Stimulated activated naive CD8-positive, alpha-beta T cell treated with anti-CD3 and anti-CD28 coated beads, Interleukin-15, amount 100 ng/mL, for 72 hours (primary cell): ENCODE measurements at regions not wholly inside any gene's neighbourhood (a gene's known extent, or its start where the extent isn't known, plus 50 kb on each side); places are given as distances from the start of the nearest gene placed in this dataset.
"Not testable (repeated sequence)": the region's sequence is repeated elsewhere in the genome, so short reads cannot be mapped to it uniquely, and the experiment has no call there.

ENCODE experiments used
- ATAC-seq: fragments of 150-1000 bp; cut with Tn5 transposase; 2 replicates; pipeline ENCODE4 v1.10.0; 2021; ENCODE audit warnings: mild to moderate bottlenecking, moderate library complexity
- DNase-seq, 2 donors: peaks; one replicate each; pipeline ENCODE4 v3.0.0; 2021 to 2022
- H3K27ac Mint-ChIP-seq, 2 donors: one replicate each; pipeline ENCODE4 v1.8.0; 2022; ENCODE audit warnings: mild to moderate bottlenecking in 2 of 2, mixed read lengths in 2 of 2, moderate library complexity in 2 of 2
- H3K27me3 Mint-ChIP-seq: one replicate; pipeline ENCODE4 v1.8.0; 2022; ENCODE audit warnings: mixed read lengths
- H3K4me1 Mint-ChIP-seq: one replicate; pipeline ENCODE4 v1.8.0; 2022; ENCODE audit warnings: mild to moderate bottlenecking, mixed read lengths
- H3K4me3 Mint-ChIP-seq, 2 donors: one replicate each; pipeline ENCODE4 v1.8.0; 2022; ENCODE audit warnings: mild to moderate bottlenecking in 2 of 2, mixed read lengths in 2 of 2, moderate library complexity in 1 of 2
- H3K9me3 Mint-ChIP-seq, 2 donors: one replicate each; pipeline ENCODE4 v1.8.0; 2022; ENCODE audit warnings: mixed read lengths in 2 of 2

- Mint-ChIP-seq H3K4me1 (peaks cover 27% of the 10 kb centered on the region), H3K27ac (peak overlapping the region in 1 of 2 donors; percentile 90)
- not testable (repeated sequence) for H3K27me3 Mint-ChIP-seq, H3K4me3 Mint-ChIP-seq, H3K9me3 Mint-ChIP-seq
- ATAC-seq, result peak; percentile 73
- DNase-seq, result peak; percentile 36 to 51
Measured at GRCh38 chr2:111316881-111317549, 196.3 kb downstream of the BCL2L11 start.

GRCh38 chr2:111319552-111319951, 198.8 kb downstream of the BCL2L11 start:
- ATAC-seq, result peak; percentile 61
- H3K4me3 Mint-ChIP-seq, H3K27ac Mint-ChIP-seq, H3K27me3 Mint-ChIP-seq, H3K9me3 Mint-ChIP-seq: not testable (repeated sequence)
- H3K4me1 Mint-ChIP-seq, result peaks cover 27% of the 10 kb centered on the region
- peak; percentile 39 to 50 for DNase-seq

GRCh38 chr2:111320264-111320663, 199.6 kb downstream of the BCL2L11 start:
- not testable (repeated sequence) for H3K4me3 Mint-ChIP-seq, ATAC-seq, H3K27me3 Mint-ChIP-seq, H3K27ac Mint-ChIP-seq, DNase-seq, H3K9me3 Mint-ChIP-seq
- H3K4me1 Mint-ChIP-seq, result peaks cover 27% of the 10 kb centered on the region

- not testable (repeated sequence) for H3K4me3 Mint-ChIP-seq, H3K9me3 Mint-ChIP-seq, H3K27ac Mint-ChIP-seq, ATAC-seq, H3K27me3 Mint-ChIP-seq, DNase-seq
- H3K4me1 Mint-ChIP-seq, result peaks cover 21% of the 10 kb centered on the region
Measured at GRCh38 chr2:111320965-111321364, 200.3 kb downstream of the BCL2L11 start.

GRCh38 chr2:111323384-111323783, 202.7 kb downstream of the BCL2L11 start:
- H3K9me3 Mint-ChIP-seq, ATAC-seq, DNase-seq, H3K27ac Mint-ChIP-seq, H3K4me3 Mint-ChIP-seq, H3K27me3 Mint-ChIP-seq: not testable (repeated sequence)
- H3K4me1 Mint-ChIP-seq, result peaks cover 11% of the 10 kb centered on the region

- not testable (repeated sequence) for H3K27ac Mint-ChIP-seq, DNase-seq, H3K4me3 Mint-ChIP-seq, H3K4me1 Mint-ChIP-seq, H3K27me3 Mint-ChIP-seq, H3K9me3 Mint-ChIP-seq, ATAC-seq
Measured at GRCh38 chr2:111327726-111328125, 207.0 kb downstream of the BCL2L11 start.

GRCh38 chr2:111329309-111329708, 208.6 kb downstream of the BCL2L11 start:
- ATAC-seq, H3K9me3 Mint-ChIP-seq, DNase-seq, H3K4me1 Mint-ChIP-seq, H3K27ac Mint-ChIP-seq, H3K27me3 Mint-ChIP-seq, H3K4me3 Mint-ChIP-seq: not testable (repeated sequence)

GRCh38 chr2:111331099-111331724, 210.5 kb downstream of the BCL2L11 start:
- not testable (repeated sequence) for DNase-seq, H3K27ac Mint-ChIP-seq, H3K4me1 Mint-ChIP-seq, H3K27me3 Mint-ChIP-seq, H3K4me3 Mint-ChIP-seq, ATAC-seq, H3K9me3 Mint-ChIP-seq

- ATAC-seq, H3K27ac Mint-ChIP-seq, H3K27me3 Mint-ChIP-seq, H3K4me3 Mint-ChIP-seq, H3K4me1 Mint-ChIP-seq, DNase-seq, H3K9me3 Mint-ChIP-seq: not testable (repeated sequence)
Measured at GRCh38 chr2:111335220-111335907, 214.7 kb downstream of the BCL2L11 start.

- H3K4me3 Mint-ChIP-seq, ATAC-seq, H3K27me3 Mint-ChIP-seq, H3K4me1 Mint-ChIP-seq, H3K27ac Mint-ChIP-seq, DNase-seq, H3K9me3 Mint-ChIP-seq: not testable (repeated sequence)
Measured at GRCh38 chr2:111338474-111338873, 217.8 kb downstream of the BCL2L11 start.

GRCh38 chr2:111339476-111339875, 218.8 kb downstream of the BCL2L11 start:
- H3K27ac Mint-ChIP-seq, H3K4me1 Mint-ChIP-seq, H3K9me3 Mint-ChIP-seq: not testable (repeated sequence)

GRCh38 chr2:111344590-111344989, 223.9 kb downstream of the BCL2L11 start:
- not testable (repeated sequence) for H3K4me1 Mint-ChIP-seq, H3K27ac Mint-ChIP-seq, H3K9me3 Mint-ChIP-seq, H3K27me3 Mint-ChIP-seq, ATAC-seq, DNase-seq, H3K4me3 Mint-ChIP-seq

More at GRCh38 chr2:111339476-111339875, 218.8 kb downstream of the BCL2L11 start:
- ATAC-seq, H3K4me3 Mint-ChIP-seq, H3K27me3 Mint-ChIP-seq, DNase-seq: not testable (repeated sequence)

- not testable (repeated sequence) for H3K27ac Mint-ChIP-seq, H3K9me3 Mint-ChIP-seq, H3K27me3 Mint-ChIP-seq, H3K4me3 Mint-ChIP-seq, H3K4me1 Mint-ChIP-seq, DNase-seq, ATAC-seq
Measured at GRCh38 chr2:111345439-111345838, 224.7 kb downstream of the BCL2L11 start.

- H3K4me3 Mint-ChIP-seq, H3K27me3 Mint-ChIP-seq, H3K27ac Mint-ChIP-seq, H3K9me3 Mint-ChIP-seq, H3K4me1 Mint-ChIP-seq, ATAC-seq, DNase-seq: not testable (repeated sequence)
Measured at GRCh38 chr2:111346018-111346930, 225.6 kb downstream of the BCL2L11 start.

GRCh38 chr2:111347695-111348094, 227.0 kb downstream of the BCL2L11 start:
- not testable (repeated sequence) for ATAC-seq, H3K9me3 Mint-ChIP-seq, H3K4me3 Mint-ChIP-seq, H3K27ac Mint-ChIP-seq, H3K27me3 Mint-ChIP-seq, H3K4me1 Mint-ChIP-seq, DNase-seq
